Liver (tissue), 8 donors: ENCODE measurements at regions not wholly inside any gene's neighbourhood (a gene's known extent, or its start where the extent isn't known, plus 50 kb on each side); places are given as distances from the start of the nearest gene placed in this dataset.

Experiments
- DNase-seq: peaks from one replicate; pipeline ENCODE4 v3.0.0-alpha.2; 2017; ENCODE audit warnings: low spot score
- H3K27ac ChIP-seq, 2 donors: one replicate each; pipeline ENCODE4 v1.7.0; 2013; ENCODE audit warnings: inconsistent platforms in 2 of 2, low read length in 2 of 2, control low read depth in 1 of 2, low read depth in 1 of 2, mild to moderate bottlenecking in 1 of 2
- H3K27me3 ChIP-seq, 4 donors: one replicate each; pipeline versions ENCODE4 v1.6.1 to v1.7.0; 2013; ENCODE audit warnings: low read length in 3 of 4, inconsistent platforms in 1 of 4, mild to moderate bottlenecking in 1 of 4, moderate library complexity in 1 of 4; ENCODE audit not compliant: control insufficient read depth in 4 of 4, insufficient read depth in 4 of 4
- H3K36me3 ChIP-seq, 4 donors: one replicate each; pipeline versions ENCODE4 v1.6.1 to v1.7.0; 2013; ENCODE audit warnings: low read length in 3 of 4, mild to moderate bottlenecking in 3 of 4, low read depth in 1 of 4, moderate library complexity in 1 of 4; ENCODE audit not compliant: control insufficient read depth in 4 of 4, insufficient read depth in 3 of 4
- H3K4me1 ChIP-seq, 4 donors: one replicate each; pipeline versions ENCODE4 v1.6.1 to v1.7.0; 2013; ENCODE audit warnings: low read length in 3 of 4, mild to moderate bottlenecking in 3 of 4, moderate library complexity in 1 of 4; ENCODE audit not compliant: control insufficient read depth in 4 of 4, insufficient read depth in 4 of 4
- H3K4me3 ChIP-seq, 3 donors: one replicate each; pipeline versions ENCODE4 v1.6.1 to v1.7.0; 2013; ENCODE audit warnings: low read length in 3 of 3, control low read depth in 1 of 3, low read depth in 1 of 3, mild to moderate bottlenecking in 1 of 3
- H3K9ac ChIP-seq, 2 donors: one replicate each; pipeline ENCODE4 v1.7.0; 2013; ENCODE audit warnings: low read length in 2 of 2, mild to moderate bottlenecking in 2 of 2, moderate library complexity in 2 of 2, control low read depth in 1 of 2, low read depth in 1 of 2
- H3K9me3 ChIP-seq, 4 donors: one replicate each; pipeline versions ENCODE4 v1.6.1 to v1.7.0; 2013; ENCODE audit warnings: low read length in 3 of 4; ENCODE audit not compliant: control insufficient read depth in 4 of 4
- ATF3 ChIP-seq: IDR thresholded peaks from 2 replicates; pipeline ENCODE4 v1.6.1; 2016; ENCODE audit warnings: antibody characterized with exemption
- CTCF ChIP-seq: fragments of 150-350 bp; IDR thresholded peaks from 2 replicates; pipeline ENCODE4 v1.5.1; 2017; ENCODE audit warnings: improper control_type of control experiment, low read depth, low read length; ENCODE audit not compliant: missing input control
- EGR1 ChIP-seq, 2 donors: IDR thresholded peaks; 2 replicates each; pipeline ENCODE4 v1.6.1; 2016 to 2018; ENCODE audit warnings: antibody characterized with exemption in 2 of 2, low read depth in 2 of 2
- FOXA1 ChIP-seq: IDR thresholded peaks from 2 replicates; pipeline ENCODE4 v1.6.1; 2016; ENCODE audit warnings: antibody characterized with exemption
- FOXA2 ChIP-seq: IDR thresholded peaks from 2 replicates; pipeline ENCODE4 v1.6.1; 2016; ENCODE audit warnings: antibody characterized with exemption
- GABPA ChIP-seq, 2 donors: IDR thresholded peaks in 1 of 2; conservative IDR thresholded peaks in 1 of 2; 2 replicates each; pipeline ENCODE4 v1.6.1; 2016; ENCODE audit warnings: antibody characterized with exemption in 2 of 2, mild to moderate bottlenecking in 1 of 2, moderate library complexity in 1 of 2
- HNF4A ChIP-seq, 2 donors: conservative IDR thresholded peaks; 2 replicates each; pipeline ENCODE4 v1.6.1; 2016; ENCODE audit warnings: antibody characterized with exemption in 2 of 2, mild to moderate bottlenecking in 2 of 2
- JUND ChIP-seq, 2 donors: IDR thresholded peaks; 2 replicates each; pipeline ENCODE4 v1.6.1; 2016; ENCODE audit warnings: antibody characterized with exemption in 2 of 2
- MAX ChIP-seq: IDR thresholded peaks from 2 replicates; pipeline ENCODE4 v1.6.1; 2016; ENCODE audit warnings: antibody characterized with exemption
- NR2F2 ChIP-seq: IDR thresholded peaks from 2 replicates; pipeline ENCODE4 v1.6.1; 2016; ENCODE audit warnings: antibody characterized with exemption
- RAD21 ChIP-seq, 2 donors: IDR thresholded peaks; 2 replicates each; pipeline ENCODE4 v1.6.1; 2016; ENCODE audit warnings: antibody characterized with exemption in 2 of 2, mild to moderate bottlenecking in 2 of 2
- REST ChIP-seq: IDR thresholded peaks from 2 replicates; pipeline ENCODE4 v1.6.1; 2016; ENCODE audit warnings: antibody characterized with exemption, mild to moderate bottlenecking
- RXRA ChIP-seq, 2 donors: IDR thresholded peaks; 2 replicates each; pipeline ENCODE4 v1.6.1; 2017 to 2018; ENCODE audit warnings: antibody characterized with exemption in 2 of 2, mild to moderate bottlenecking in 1 of 2
- TAF1 ChIP-seq: conservative IDR thresholded peaks from 2 replicates; pipeline ENCODE4 v1.6.1; 2016; ENCODE audit warnings: antibody characterized with exemption, mild to moderate bottlenecking
- YY1 ChIP-seq: IDR thresholded peaks from 2 replicates; pipeline ENCODE4 v1.6.1; 2016; ENCODE audit warnings: antibody characterized with exemption, mild to moderate bottlenecking
- ZBTB33 ChIP-seq: IDR thresholded peaks from 2 replicates; pipeline ENCODE4 v1.6.1; 2016; ENCODE audit warnings: antibody characterized with exemption
- WGBS: extraction: QIAGEN DNeasy Blood & Tissue Kit; methylation state at CpG from one replicate; pipeline ENCODE4 v1.1.7; 2013; 5-methylcytosine and 5-hydroxymethylcytosine counted together
- donor health status: healthy.
- donor health status: healthy.
- donor health status: healthy.
- donor health status: healthy.
- donor health status: healthy.

- DNase-seq: no peak
- Histone ChIP-seq H3K27me3 (no peaks in the 10 kb centered on the region), H3K9ac (no peak overlapping the region), H3K4me1 (no peaks in the 10 kb centered on the region), H3K36me3 (no peaks in the 10 kb centered on the region), H3K27ac (no peak overlapping the region), H3K9me3 (no peaks in the 10 kb centered on the region), H3K4me3 (no peak overlapping the region)
- no peak for TF ChIP-seq FOXA1
- TF ChIP-seq FOXA2: no peak
- TF ChIP-seq TAF1: no peak
- TF ChIP-seq ZBTB33: no peak
- no peak for TF ChIP-seq GABPA (IDR thresholded peaks at IDR 0.05 in 1 of 2, conservative IDR thresholded peaks at IDR 0.05 in 1 of 2)
- no peak for TF ChIP-seq EGR1 (IDR thresholded peaks at IDR 0.05; ENCODE audit: low read depth in 2 of 2)
- no peak for TF ChIP-seq RXRA (IDR thresholded peaks at IDR 0.05)
- TF ChIP-seq REST: no peak
- no peak for TF ChIP-seq MAX
- no peak for TF ChIP-seq YY1
- no peak for TF ChIP-seq CTCF
- no peak for TF ChIP-seq NR2F2
- TF ChIP-seq HNF4A (conservative IDR thresholded peaks at IDR 0.05): no peak
- no peak for TF ChIP-seq RAD21 (IDR thresholded peaks at IDR 0.05)
- TF ChIP-seq ATF3: no peak
- TF ChIP-seq JUND (IDR thresholded peaks at IDR 0.05): no peak
- 46% methylated on average over 4 of the region's 4 CpGs for WGBS
Observed at GRCh38 chr1:198890214-198890930, 251.5 kb downstream of the PTPRC start.
